Activated CD8-positive, alpha-beta memory T cell treated with anti-CD3 and anti-CD28 coated beads, Interleukin-2, amount 50 U/mL, for 24 hours (primary cell): ENCODE measurements at regions not wholly inside any gene's neighbourhood (a gene's known extent, or its start where the extent isn't known, plus 50 kb on each side); places are given as distances from the start of the nearest gene placed in this dataset.

ENCODE experiments used
- DNase-seq: peaks from one replicate; pipeline ENCODE4 v3.0.0-alpha.2; 2020; ENCODE audit errors: extremely low read depth

- no peak for DNase-seq
These were observed 353.2 kb downstream of the PLPP3 start for GRCh38 chr1:56225964-56226815.

GRCh38 chr1:56223968-56224367 lies 355.4 kb downstream of the PLPP3 start:
- DNase-seq: no peak

DNA sequence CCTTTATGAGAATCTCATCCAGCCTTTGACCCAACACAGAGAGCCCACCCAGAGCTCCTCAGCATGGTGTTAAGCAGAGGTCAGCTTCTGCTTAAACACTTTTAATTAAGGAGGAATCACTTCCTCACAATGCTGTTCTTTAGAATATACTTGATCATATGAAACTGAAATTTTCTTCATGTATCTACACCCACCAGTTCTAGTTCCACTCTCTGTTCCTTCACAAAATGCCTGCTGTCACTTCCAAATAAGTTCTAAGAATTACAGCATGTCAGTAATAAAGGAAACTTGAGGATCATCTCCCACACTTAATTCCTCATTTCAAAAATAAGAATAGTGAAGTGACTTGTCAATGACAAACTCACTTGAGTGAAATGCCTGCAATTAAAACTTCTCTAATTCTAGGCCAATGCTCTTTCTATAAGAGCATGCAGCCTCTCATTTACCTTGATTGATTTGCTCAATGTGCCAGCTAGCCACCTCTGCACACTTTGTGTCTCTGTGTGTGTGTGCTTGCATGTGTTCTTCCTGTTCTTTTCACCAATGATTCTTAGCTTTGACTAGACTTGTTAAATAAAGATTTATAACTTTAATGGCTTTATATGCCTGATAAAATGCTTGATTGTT lies 356.3 kb downstream of the PLPP3 start:
- DNase-seq: no peak

- no peak for DNase-seq
These were observed 359.3 kb downstream of the PLPP3 start for GRCh38 chr1:56220021-56220420.

GRCh38 chr1:56218023-56218422 lies 361.3 kb downstream of the PLPP3 start:
- no peak for DNase-seq

- no peak for DNase-seq
These were observed 363.1 kb downstream of the PLPP3 start for GRCh38 chr1:56216218-56216617.

DNA sequence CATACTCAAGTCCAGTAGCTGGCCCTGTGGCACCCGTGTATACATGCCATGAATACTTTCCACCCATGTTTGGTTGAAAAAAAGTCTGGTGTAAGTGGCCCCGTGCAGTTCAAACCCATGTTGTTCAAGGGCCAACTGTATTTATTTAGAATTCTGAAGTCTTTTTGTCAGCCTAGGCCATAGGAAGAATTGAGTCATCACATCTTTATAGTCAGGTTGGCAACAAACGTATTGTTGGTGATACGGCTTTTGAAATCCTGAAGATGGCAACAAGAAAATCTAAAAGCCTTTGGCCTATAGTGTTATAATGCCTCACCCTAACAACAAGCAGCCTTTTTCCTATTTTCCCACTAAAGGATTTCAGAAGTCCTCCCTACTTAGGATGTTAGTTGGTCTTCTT lies 363.6 kb downstream of the PLPP3 start:
- DNase-seq: no peak

DNA sequence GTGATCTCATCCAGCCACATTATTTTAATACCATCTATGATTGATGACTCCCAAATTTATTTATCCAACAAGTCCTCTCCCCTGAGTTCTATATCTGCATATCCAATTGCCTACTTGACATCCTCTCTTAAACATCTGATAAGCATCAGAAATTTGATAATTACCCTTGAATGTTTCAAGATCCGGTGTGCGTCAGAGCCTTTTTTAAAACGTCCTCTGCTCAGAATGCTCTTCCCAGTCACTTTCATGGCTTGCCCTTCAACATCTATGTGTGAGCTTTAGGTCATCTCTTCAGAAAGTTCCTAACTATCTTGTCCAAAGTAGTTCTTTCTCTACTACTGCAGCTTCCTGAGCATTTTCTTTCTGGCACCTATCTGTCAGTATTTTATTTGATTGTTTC lies 364.3 kb downstream of the PLPP3 start:
- no peak for DNase-seq

- no peak for DNase-seq
These were observed 366.3 kb downstream of the PLPP3 start for GRCh38 chr1:56213068-56213467.

- no peak for DNase-seq
These were observed 367.2 kb downstream of the PLPP3 start for GRCh38 chr1:56212143-56212542.

GRCh38 chr1:56206391-56206790 lies 373.0 kb downstream of the PLPP3 start:
- no peak for DNase-seq

DNA sequence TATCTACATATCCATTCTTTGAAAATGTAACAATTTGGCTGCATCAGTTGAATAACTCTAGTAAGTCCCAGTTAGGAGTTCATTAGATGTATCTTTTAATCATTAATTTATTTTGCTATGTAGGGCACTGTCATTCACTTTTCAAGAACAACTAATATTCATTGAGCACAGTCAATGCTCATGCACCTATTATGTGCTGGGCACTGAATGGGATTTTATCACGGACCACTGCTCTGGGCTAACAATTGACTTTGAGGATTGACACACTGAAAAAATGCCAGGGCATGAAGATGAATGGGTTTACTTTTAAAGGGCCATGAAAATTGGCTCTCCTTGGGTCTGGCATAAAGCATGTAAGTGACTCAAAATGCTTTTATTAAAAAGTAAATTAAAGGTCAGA lies 375.2 kb downstream of the PLPP3 start:
- DNase-seq: no peak

DNA sequence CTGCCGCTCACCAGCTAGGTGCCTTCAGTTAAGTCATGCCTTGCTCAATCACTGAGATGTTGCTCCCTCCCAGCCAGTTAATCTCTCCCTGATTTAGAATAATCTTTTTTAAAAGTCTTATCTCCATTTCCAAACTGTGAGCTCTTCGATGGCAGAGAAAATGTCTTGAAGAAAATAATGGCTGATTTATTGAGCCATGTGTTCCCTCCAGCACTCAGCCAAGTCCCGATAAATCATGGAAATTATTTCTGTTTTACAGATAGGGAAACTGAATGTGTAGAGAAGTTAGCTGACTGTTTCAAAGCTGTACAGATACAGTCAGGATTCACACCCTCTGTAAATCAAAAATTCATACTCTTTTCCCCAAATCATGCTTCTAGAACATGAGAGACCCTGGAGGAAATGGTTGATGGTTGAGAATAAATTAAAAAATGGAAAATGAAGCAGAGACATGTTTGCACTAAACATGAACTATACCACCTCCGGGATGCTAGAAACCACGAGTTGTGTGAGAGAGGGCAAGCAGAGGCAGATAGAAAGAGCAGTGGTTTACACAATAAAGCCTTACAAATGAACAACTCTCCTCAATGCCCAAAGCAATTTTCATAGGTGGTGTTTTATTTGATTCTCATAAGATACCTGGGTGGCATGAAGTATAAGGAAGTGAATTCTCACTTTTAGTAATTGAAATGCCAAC lies 376.4 kb downstream of the PLPP3 start:
- DNase-seq: no peak

- no peak for DNase-seq
These were observed 377.2 kb downstream of the PLPP3 start for GRCh38 chr1:56202186-56202585.

- no peak for DNase-seq
These were observed 378.5 kb downstream of the PLPP3 start for GRCh38 chr1:56200896-56201295.

GRCh38 chr1:56200442-56200841 lies 378.9 kb downstream of the PLPP3 start:
- DNase-seq: no peak

DNA sequence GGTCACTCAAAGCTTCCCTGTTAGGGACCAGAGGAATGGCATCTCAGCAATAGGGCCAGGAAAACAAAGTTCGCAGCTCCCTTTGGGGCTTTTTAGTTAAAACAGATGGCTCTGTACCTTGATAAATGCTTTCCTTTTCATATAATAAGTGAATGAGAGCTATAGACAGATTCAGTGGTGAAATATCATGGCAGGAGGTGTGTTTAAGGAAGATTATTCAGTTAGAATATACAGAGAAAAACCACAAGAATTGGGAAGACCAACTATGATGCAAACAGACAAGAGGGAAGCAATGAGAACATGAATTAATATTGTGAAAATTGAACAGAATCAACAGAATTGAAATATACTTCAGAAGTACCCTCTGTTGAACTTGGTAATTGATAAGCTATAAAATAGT lies 379.4 kb downstream of the PLPP3 start:
- DNase-seq: no peak

DNA sequence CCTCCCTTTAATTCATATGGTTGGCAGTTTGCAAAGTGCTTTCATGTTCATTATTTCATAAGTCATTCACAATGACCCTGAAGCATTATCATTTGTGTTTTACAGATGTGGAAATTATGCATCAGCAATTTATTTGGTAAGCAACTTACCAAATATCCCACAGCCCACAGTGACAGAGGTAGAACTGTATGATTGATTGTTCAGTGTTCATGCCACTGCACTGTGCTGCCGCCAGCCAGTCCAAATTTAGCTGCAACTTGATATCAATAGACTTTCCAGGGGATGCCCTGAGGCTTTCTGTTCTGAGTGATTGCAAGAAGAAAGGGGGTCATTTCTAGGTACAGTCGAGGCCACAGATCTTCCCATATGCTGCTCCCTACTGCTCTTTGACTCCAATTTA lies 380.3 kb downstream of the PLPP3 start:
- DNase-seq: no peak

- DNase-seq: no peak
These were observed 381.4 kb downstream of the PLPP3 start for GRCh38 chr1:56197946-56198345.

DNA sequence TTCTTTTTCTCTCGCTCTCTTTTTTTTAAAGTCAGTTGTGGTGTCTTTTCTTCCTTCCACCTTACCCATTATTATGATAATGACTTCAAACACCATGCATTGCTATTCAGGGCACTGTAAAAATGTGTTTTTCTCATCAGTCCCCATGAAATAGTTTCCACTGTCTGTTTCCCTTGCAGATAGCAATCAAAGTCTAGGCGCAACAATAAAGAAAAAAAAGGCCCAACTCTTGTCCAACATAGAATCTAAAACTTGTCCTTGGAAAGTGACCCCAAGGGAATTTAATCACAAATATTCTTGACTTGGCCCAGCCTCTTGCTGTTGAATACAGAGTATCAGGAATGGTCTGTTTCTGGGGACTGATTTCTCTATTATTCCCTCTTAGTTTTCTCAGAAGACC lies 382.5 kb downstream of the PLPP3 start:
- no peak for DNase-seq

DNA sequence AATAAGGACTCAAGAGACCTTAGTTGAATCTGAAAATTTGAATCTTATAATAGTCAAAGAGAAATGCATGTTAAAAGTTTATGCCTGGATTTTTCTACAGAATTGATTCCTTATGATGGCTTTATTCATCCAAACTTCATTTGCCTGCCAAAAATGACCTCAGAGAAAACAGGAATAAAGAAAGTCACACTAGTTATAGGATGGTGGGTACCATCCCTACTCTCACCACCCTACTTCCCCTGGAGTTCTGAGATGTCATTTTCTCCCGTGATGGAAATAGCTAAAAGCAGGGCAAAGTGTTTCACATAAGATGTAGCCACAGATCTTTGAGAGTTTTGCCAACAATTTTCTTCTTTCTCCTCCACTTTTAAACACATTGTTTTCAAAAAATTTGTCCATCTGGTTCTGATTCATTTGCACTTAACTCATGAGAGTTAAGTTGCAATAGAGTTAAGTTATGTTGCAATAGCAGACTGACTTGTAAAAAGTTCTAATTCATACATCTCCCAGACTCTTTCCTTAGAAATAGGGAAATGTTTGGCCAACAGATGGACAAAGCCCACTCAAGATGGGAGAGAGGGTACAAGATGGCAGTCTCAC lies 384.6 kb downstream of the PLPP3 start:
- no peak for DNase-seq

- DNase-seq: no peak
These were observed 385.7 kb downstream of the PLPP3 start for GRCh38 chr1:56193656-56194055.

DNA sequence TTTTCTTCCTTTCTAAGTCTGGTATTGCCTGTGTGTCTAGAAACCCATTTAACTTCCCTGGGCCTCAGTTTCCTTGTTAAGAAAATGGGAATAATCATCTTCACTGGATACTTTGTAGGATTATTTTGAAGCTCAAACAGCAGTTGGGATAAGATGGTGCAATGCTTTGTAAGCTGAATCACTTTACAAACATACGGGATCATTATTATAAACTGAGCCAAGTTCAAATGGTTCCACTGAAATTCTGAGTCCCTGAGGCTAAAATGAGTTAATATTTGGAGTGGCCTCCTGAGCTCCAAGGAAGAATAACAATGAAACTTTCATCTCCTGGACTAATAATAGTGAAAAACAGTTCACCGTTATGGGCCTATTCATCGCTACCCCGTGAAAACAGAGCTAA lies 388.0 kb downstream of the PLPP3 start:
- DNase-seq: no peak
